ENCODE measurements at regions not wholly inside any gene's neighbourhood (a gene's known extent, or its start where the extent isn't known, plus 50 kb on each side); places are given as distances from the start of the nearest gene placed in this dataset.

GRCh38 chr6:68468244-68468884, 166.7 kb upstream of the ADGRB3 start:
- no peak overlapping the region for H3K4me3 ChIP-seq (ENCODE audit: low read length)
- TF ChIP-seq ZNF274 (IDR thresholded peaks at IDR 0.05; ENCODE audit: low read depth, low read length), result no peak

GRCh38 chr6:68458447-68458846, 176.6 kb upstream of the ADGRB3 start:
- H3K4me3 ChIP-seq (ENCODE audit: low read length), result no peak overlapping the region
- no peak for TF ChIP-seq ZNF274 (IDR thresholded peaks at IDR 0.05; ENCODE audit: low read depth, low read length)

DNA sequence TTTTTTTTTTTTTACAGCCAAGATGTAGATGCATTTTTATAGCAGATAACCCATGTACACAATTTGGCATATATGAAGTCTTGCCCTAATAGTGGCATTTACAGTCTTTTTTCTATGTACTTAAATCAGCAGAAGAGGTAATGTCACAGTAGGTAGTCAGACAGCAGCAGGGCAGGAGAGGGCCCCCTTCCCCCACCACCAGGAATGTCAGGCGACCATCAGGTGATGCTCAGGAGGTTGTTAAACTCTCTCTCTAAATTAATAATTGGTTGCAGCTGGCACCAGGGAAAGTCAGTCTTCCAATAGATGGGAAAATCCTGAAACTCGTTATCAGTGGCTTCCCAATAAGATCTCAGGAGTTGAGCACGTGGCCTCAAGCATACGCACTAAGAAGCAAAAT, 188.0 kb upstream of the ADGRB3 start:
- H3K4me3 ChIP-seq (ENCODE audit: low read length), result no peak overlapping the region
- TF ChIP-seq ZNF274 (IDR thresholded peaks at IDR 0.05; ENCODE audit: low read depth, low read length), result no peak

GRCh38 chr6:68445926-68446325, 189.2 kb upstream of the ADGRB3 start:
- no peak overlapping the region for H3K4me3 ChIP-seq (ENCODE audit: low read length)
- TF ChIP-seq ZNF274 (IDR thresholded peaks at IDR 0.05; ENCODE audit: low read depth, low read length), result no peak

DNA sequence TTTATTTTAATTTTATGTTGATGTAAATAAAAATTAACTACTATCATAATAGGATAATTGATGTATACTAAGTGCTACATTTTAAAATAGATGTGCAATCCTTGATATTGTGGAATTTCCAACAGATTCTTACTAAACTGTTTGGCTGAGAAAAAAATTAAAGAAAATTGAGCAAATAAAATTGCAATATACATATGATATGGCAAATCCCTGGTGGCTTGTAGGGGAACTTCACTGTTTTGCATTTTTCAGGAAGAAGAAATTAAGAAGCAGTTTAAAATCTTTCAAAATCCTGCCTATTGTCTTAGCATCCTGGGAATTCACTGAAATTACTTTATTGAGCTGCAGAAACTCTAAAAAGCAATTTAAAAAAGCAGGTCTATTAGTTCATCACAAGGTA, 191.4 kb upstream of the ADGRB3 start:
- TF ChIP-seq ZNF274 (IDR thresholded peaks at IDR 0.05; ENCODE audit: low read depth, low read length), result no peak
- H3K4me3 ChIP-seq (ENCODE audit: low read length), result no peak overlapping the region

DNA sequence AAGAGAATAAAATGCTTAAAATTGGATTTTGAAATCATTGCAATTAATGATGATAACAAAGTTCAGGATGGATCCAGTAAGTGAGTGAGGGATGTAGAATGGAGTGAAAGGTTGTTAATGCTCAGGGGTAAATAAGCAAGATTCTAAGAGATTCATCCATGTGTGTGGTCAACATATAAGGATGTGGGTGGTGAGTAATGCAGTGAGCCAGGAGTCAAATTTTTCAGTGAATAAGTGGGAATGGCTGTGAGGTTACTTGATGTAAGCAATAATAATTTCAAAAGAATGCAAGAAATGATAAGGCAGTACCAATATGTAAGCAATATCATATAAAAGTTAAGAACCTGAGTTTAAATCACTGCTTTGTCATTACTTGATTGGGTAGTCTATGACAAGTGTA, 207.5 kb upstream of the ADGRB3 start:
- no peak overlapping the region for H3K4me3 ChIP-seq (ENCODE audit: low read length)
- no peak for TF ChIP-seq ZNF274 (IDR thresholded peaks at IDR 0.05; ENCODE audit: low read depth, low read length)

- no peak for TF ChIP-seq ZNF274 (IDR thresholded peaks at IDR 0.05; ENCODE audit: low read depth, low read length)
- H3K4me3 ChIP-seq (ENCODE audit: low read length), result no peak overlapping the region
These were observed 225.1 kb upstream of the ADGRB3 start for GRCh38 chr6:68410021-68410420.

DNA sequence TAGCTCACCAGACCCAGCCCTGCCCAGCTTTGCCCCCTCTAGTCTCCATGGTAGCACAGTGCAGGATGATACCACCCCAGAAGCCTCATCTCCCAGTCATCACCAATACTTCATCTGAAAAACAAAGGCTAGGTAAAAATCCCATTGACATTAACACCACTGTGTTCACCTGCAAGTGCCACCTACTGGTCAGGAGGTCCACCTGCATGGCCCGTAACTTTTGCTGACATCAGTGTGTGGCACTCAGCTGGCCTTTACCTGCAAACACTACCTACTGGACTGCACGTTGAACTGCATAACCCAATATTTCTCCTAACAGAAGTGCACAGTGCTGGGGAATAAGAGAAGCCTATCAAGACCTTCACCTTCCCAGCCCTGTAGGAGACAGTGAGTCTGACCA, 234.7 kb upstream of the ADGRB3 start:
- no peak for TF ChIP-seq ZNF274 (IDR thresholded peaks at IDR 0.05; ENCODE audit: low read depth, low read length)
- H3K4me3 ChIP-seq (ENCODE audit: low read length), result no peak overlapping the region

DNA sequence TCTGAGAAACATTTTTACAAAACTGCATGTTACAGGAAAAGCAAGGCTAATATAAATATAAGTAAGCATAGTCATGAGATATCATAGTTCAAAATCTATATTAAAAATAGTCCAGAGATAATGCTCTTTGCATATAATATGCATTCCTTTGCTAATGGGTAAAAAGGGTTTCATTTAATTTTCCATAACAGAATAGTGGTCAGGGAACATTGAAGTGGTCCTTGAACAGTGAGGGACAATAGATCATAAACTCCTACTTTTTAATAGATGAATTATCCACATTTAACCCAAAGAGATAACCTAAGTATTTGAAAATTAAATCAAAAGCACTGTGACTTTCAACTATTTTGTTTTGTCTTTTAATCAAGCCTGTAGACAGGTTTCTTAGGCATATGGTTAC, 243.1 kb upstream of the ADGRB3 start:
- no peak overlapping the region for H3K4me3 ChIP-seq (ENCODE audit: low read length)
- no peak for TF ChIP-seq ZNF274 (IDR thresholded peaks at IDR 0.05; ENCODE audit: low read depth, low read length)

GRCh38 chr6:68372991-68373390, 262.1 kb upstream of the ADGRB3 start:
- no peak for TF ChIP-seq ZNF274 (IDR thresholded peaks at IDR 0.05; ENCODE audit: low read depth, low read length)

GRCh38 chr6:68368845-68369244, 266.2 kb upstream of the ADGRB3 start:
- no peak overlapping the region for H3K4me3 ChIP-seq (ENCODE audit: low read length)
- no peak for TF ChIP-seq ZNF274 (IDR thresholded peaks at IDR 0.05; ENCODE audit: low read depth, low read length)

More at GRCh38 chr6:68372991-68373390, 262.1 kb upstream of the ADGRB3 start:
- H3K4me3 ChIP-seq (ENCODE audit: low read length), result no peak overlapping the region

- no peak for TF ChIP-seq ZNF274 (IDR thresholded peaks at IDR 0.05; ENCODE audit: low read depth, low read length)
- H3K4me3 ChIP-seq (ENCODE audit: low read length), result no peak overlapping the region
These were observed 270.7 kb upstream of the ADGRB3 start for GRCh38 chr6:68364271-68364805.

- TF ChIP-seq ZNF274 (IDR thresholded peaks at IDR 0.05; ENCODE audit: low read depth, low read length), result no peak
These were observed 291.2 kb upstream of the ADGRB3 start for GRCh38 chr6:68343901-68344300.

DNA sequence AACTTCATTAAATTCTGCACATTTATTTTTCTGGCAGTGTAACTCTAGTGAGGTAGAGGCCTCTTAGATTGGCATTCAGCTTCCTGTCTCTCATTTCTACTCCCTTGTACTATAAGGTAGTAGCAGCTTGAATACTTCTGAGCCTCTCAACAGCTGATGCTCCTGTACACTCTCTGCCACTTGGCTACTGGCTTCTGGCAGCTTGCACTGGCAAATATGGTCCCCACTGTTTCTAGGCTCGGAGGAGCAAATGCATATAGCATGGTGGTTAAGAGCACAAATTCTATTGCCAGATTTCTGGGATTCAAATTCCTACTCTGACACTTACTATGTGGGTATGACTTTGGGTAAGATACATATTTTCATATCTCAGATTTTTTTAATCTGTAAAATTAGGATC, 292.8 kb upstream of the ADGRB3 start:
- no peak overlapping the region for H3K4me3 ChIP-seq (ENCODE audit: low read length)
- TF ChIP-seq ZNF274 (IDR thresholded peaks at IDR 0.05; ENCODE audit: low read depth, low read length), result no peak

More at GRCh38 chr6:68343901-68344300, 291.2 kb upstream of the ADGRB3 start:
- no peak overlapping the region for H3K4me3 ChIP-seq (ENCODE audit: low read length)

DNA sequence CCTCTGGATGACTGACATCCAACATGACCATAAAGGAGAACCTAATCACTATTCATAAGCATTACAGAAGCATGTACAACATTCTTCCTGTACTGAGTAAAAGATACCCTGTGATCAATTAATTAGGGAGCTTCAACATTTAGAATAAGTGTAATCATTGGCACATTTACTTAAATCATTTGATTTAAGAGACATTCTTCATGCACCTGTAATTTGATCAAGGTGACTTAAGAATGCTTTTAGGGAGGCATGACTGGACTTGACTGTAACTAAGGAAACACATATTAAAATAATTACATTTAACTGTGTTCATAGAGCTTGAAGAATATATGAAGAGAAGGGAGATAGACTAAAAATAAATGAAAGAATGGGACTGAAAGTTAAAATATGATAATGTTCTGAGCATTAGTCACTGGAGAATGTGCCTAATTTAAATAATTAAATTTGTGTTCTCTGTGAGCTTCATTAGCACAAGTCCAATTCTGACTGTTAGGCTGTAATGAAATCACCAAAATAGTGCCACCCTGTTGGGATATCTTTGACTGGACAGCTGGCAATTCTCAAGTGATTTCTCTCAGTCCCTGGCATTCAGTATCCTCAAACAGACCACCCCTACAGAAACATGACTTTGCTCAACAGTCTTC, 295.5 kb upstream of the ADGRB3 start:
- TF ChIP-seq ZNF274 (IDR thresholded peaks at IDR 0.05; ENCODE audit: low read depth, low read length), result no peak
- H3K4me3 ChIP-seq (ENCODE audit: low read length), result no peak overlapping the region

All from GM08714 (cell line).